Vagina (tissue), 2 donors: ENCODE measurements at regions not wholly inside any gene's neighbourhood (a gene's known extent, or its start where the extent isn't known, plus 50 kb on each side); places are given as distances from the start of the nearest gene placed in this dataset.

Source experiments
- DNase-seq, 2 donors: peaks; one replicate each; pipeline ENCODE4 v3.0.0-alpha.2; 2017; ENCODE audit errors: extremely low spot score in 2 of 2
- H3K27ac ChIP-seq: fragments of 200-600 bp; sonication (generic); one replicate; pipeline ENCODE4 v1.5.1; 2019
- H3K27me3 ChIP-seq: fragments of 200-600 bp; sonication (generic); one replicate; pipeline ENCODE4 v1.5.1; 2019
- H3K36me3 ChIP-seq, 2 donors: fragments of 200-600 bp; sonication (generic); one replicate each; pipeline ENCODE4 v1.5.1; 2017 to 2019
- H3K4me1 ChIP-seq: fragments of 200-600 bp; sonication (generic); one replicate; pipeline ENCODE4 v1.5.1; 2019
- H3K4me3 ChIP-seq, 2 donors: fragments of 200-600 bp; sonication (generic); 1 replicate in 1 of 2; 2 replicates in 1 of 2; pipeline ENCODE4 v1.5.1; 2016 to 2019
- H3K9me3 ChIP-seq: fragments of 200-600 bp; sonication (generic); one replicate; pipeline ENCODE4 v1.5.1; 2019
- CTCF ChIP-seq, 3 experiments: fragments of 450-650 bp in 2 of 3; fragments of 200-600 bp in 1 of 3; sonication (generic) in 1 of 3; IDR thresholded peaks; one replicate each; pipeline ENCODE4 v1.5.1; 2017 to 2019; ENCODE audit warnings: antibody characterized with exemption in 3 of 3, mild to moderate bottlenecking in 2 of 3, moderate library complexity in 2 of 3
- POLR2A ChIP-seq, 2 donors: fragments of 450-650 bp; IDR thresholded peaks; one replicate each; pipeline ENCODE4 v1.6.1; 2017; ENCODE audit warnings: antibody characterized with exemption in 2 of 2, mild to moderate bottlenecking in 2 of 2, moderate library complexity in 2 of 2
- POLR2AphosphoS5 ChIP-seq, 2 donors: sonication (generic); formaldehyde crosslinking; IDR thresholded peaks; one replicate each; pipeline ENCODE4 v1.9.0; 2017; ENCODE audit warnings: antibody characterized with exemption in 2 of 2, mild to moderate bottlenecking in 2 of 2, low read depth in 1 of 2; ENCODE audit not compliant: insufficient read depth in 1 of 2
- intact Hi-C: fragments of 100-400 bp; cut with DNase I; formaldehyde crosslinking; loops from one replicate; pipeline ENCODE4 v1.15.1; 2023

DNA sequence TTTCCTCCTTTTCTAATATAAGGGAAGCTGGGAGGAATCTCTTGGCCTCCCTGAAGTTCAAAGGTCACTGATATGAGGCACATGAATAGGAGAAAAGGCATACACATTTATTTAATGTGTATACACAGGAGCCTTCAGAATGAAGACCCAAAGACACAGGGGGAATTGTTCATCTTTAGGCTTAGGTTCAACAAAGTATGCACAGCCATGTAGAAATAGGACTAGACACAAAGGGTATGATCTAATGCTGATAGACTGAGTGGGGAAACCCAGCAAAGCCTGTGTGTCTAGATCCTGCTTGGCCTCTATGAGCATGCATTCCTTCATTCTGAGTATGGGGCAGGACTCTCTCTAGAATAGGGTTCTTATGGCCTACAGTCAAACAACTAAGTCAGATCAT is 177.1 kb upstream of the RFC3 start:
- no peak overlapping the region for H3K4me3 ChIP-seq
- intact Hi-C loops = loop anchor here (10.0 kb wide), 1 partner anchor 84 kb away; no protein-coding TSS in a partner anchor
- H3K27ac ChIP-seq = peak overlapping the region; percentile 38

DNA sequence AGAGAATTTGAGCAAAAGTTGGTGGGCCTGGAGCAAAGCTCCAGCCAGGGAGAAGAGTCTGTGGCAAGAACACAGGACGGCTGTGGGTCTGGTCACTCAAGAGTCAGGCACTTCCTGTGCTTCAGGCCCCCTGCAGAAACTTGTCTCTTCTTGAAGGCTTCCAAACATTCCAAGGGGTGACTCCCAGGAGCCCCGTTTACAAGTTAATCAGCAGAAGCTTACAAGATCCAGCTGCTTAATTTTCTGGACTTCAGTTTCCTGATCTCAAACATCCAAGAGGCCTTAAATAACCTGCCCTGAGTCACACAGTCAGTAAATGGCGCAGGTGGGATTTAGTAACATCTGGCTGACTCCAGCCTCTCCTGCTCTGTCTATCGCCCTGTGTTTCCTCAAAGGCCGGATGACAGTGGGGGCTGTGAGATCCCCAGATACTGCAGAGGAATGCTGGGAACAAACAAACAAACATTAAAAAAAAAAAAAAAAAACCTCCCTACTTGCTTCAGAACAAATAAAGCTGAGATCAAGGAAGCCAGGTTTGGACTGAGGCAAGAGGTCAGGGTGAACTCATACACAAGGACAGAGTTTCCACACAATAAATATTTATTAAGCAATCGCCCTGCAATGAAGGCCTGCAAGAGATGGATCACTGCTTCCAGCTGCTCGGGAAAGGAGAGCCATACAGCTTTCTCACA is 175.4 kb upstream of the RFC3 start:
- peak overlapping the region; percentile 63 for H3K27ac ChIP-seq
- H3K4me3 ChIP-seq = no peak overlapping the region
- intact Hi-C loops = loop anchor here (10.0 kb wide), 1 partner anchor 82 kb away; no protein-coding TSS in a partner anchor
- no peaks in the 10 kb centered on the region for H3K9me3 ChIP-seq
- peaks cover 55% of the 10 kb centered on the region for H3K4me1 ChIP-seq
- H3K27me3 ChIP-seq = no peaks in the 10 kb centered on the region
- TF ChIP-seq POLR2A (IDR thresholded peaks at IDR 0.05) (no peak), POLR2AphosphoS5 (IDR thresholded peaks at IDR 0.05; ENCODE audit: insufficient read depth in 1 of 2, low read depth in 1 of 2) (peak in 1 of 2 donors; percentile 10)
- DNase-seq = peak in 1 of 2 donors; percentile 95
- no peaks in the 10 kb centered on the region for H3K36me3 ChIP-seq

More for the DNA sequence above, 177.1 kb upstream of the RFC3 start:
- TF ChIP-seq CTCF (IDR thresholded peaks at IDR 0.05) = no peak
- no peak for TF ChIP-seq POLR2A (IDR thresholded peaks at IDR 0.05)
- TF ChIP-seq POLR2AphosphoS5 (IDR thresholded peaks at IDR 0.05; ENCODE audit: insufficient read depth in 1 of 2, low read depth in 1 of 2) = no peak
- no peaks in the 10 kb centered on the region for H3K9me3 ChIP-seq
- H3K36me3 ChIP-seq = no peaks in the 10 kb centered on the region
- H3K4me1 ChIP-seq = peaks cover 60% of the 10 kb centered on the region
- no peak for DNase-seq
- H3K27me3 ChIP-seq = no peaks in the 10 kb centered on the region

DNA sequence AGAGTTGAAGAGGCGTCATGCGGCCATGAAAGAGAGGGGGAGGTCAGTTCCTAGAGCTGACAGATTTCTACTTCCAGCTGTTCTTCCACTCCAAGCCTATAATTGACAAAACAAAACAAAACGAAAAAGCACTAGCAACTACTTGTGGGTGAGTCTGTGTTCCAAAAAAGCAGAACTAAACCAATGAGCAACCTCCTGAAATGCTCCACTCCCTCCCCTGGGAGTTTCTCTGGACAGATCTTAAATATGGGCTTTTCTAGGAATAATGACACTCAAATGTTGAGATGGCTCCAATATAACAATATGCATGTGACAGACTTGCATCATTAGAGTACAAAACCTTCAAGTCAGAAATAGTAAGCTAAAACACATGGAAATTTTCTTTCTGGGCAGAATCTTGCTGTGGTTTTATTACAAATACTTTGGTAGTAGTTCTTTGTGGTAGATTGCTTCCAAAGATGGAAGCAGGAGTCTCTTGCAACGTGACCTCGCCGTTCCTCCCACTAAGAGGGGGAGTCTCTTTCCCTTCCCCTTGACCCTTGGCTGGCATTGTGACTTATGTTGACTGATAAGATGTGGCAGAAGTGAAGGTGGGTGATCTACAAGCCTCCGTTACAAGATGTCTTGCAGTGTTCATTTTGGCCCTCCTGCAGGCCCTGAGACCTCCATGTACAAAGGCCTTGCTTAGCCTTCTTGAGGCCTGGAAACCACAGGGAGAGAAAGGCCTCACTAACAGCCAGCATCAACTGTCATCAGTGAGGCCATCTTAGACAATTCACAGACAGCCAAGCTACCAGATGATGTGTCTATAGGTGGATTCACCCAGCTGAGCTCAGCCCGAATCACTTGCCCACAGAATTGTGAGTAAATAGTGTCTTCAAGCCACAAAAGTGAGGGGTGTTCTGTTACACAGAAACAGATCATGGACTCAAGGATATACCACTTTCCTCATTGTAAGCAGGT is 173.1 kb upstream of the RFC3 start:
- Histone ChIP-seq H3K4me3 (no peak overlapping the region), H3K9me3 (no peaks in the 10 kb centered on the region), H3K4me1 (peaks cover 32% of the 10 kb centered on the region), H3K27ac (peak overlapping the region; percentile 78), H3K36me3 (no peaks in the 10 kb centered on the region), H3K27me3 (no peaks in the 10 kb centered on the region)
- no peak for DNase-seq
- no peak for TF ChIP-seq CTCF (IDR thresholded peaks at IDR 0.05)
- peak in 1 of 2 donors; percentile 47 for TF ChIP-seq POLR2AphosphoS5 (IDR thresholded peaks at IDR 0.05; ENCODE audit: insufficient read depth in 1 of 2, low read depth in 1 of 2)
- intact Hi-C loops = loop anchor here (10.0 kb wide), 1 partner anchor 80 kb away; no protein-coding TSS in a partner anchor

DNA sequence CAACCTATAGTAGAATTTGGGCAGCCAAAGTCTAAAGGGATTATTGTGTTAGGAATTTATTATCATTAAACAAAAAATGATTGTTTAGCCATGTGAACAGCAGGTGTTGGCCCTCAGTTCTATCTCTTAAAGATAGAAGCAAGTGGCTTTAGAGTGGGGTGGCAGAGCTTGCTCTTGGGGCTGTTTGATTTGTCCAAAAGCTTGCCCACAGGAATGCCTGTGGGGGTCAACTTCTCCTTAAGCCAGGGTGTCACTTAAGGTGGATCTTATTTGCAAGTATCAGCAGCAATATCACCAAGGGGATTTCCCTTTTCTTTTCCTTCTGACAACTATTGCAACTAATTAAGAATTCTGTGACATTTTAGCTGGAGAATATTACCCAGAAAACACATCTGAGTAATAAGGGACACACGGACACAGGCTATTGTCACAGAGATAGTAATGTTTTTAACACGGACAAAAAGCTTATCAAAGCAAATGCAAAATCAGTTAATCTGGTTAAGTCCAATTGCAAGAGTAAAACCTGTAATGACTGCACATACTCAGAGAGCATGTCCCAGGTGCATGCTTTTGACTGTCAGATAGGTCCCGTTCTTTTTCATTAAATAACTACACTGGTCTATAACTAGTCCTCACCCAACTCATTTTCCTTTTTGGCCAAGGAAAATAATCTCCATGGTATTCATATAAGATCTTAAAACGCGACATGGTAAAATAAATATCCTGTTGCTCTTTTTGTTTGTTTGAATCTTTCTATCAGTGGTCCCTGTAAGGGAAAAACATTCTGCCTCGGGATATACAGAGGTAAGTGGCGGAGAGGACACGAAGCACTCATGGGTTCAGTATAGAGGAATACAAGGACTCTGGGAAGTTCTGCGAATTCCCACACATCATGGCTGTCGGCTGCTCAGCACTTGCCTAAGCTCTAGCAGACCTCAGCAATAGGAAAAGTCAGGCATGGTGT is 172.1 kb upstream of the RFC3 start:
- Histone ChIP-seq H3K27me3 (no peaks in the 10 kb centered on the region), H3K4me1 (peaks cover 25% of the 10 kb centered on the region), H3K4me3 (no peak overlapping the region), H3K9me3 (no peaks in the 10 kb centered on the region), H3K36me3 (no peaks in the 10 kb centered on the region), H3K27ac (peak overlapping the region; percentile 78)
- no peak for DNase-seq
- intact Hi-C loops = loop anchor here (10.0 kb wide), 1 partner anchor 79 kb away; no protein-coding TSS in a partner anchor
- no peak for TF ChIP-seq CTCF (IDR thresholded peaks at IDR 0.05)
- TF ChIP-seq POLR2A (IDR thresholded peaks at IDR 0.05) = no peak
- TF ChIP-seq POLR2AphosphoS5 (IDR thresholded peaks at IDR 0.05; ENCODE audit: insufficient read depth in 1 of 2, low read depth in 1 of 2) = no peak
